Epithelial cell of proximal tubule (primary cell): ENCODE measurements at regions not wholly inside any gene's neighbourhood (a gene's known extent, or its start where the extent isn't known, plus 50 kb on each side); places are given as distances from the start of the nearest gene placed in this dataset.

Experiments
- DNase-seq: peaks from one replicate; pipeline ENCODE4 v3.0.0-alpha.2; 2011; ENCODE audit warnings: low read depth
- H3K4me3 ChIP-seq: 2 replicates; pipeline ENCODE4 v1.5.1; 2011; ENCODE audit warnings: low read depth, mild to moderate bottlenecking, low read length
- TF ChIP-seq, protein P1 (sequence below): conservative IDR thresholded peaks from 2 replicates; pipeline ENCODE4 v1.5.1; 2012; ENCODE audit warnings: low read depth, mild to moderate bottlenecking, low read length

- no peak for DNase-seq
- no peak overlapping the region for H3K4me3 ChIP-seq
- TF ChIP-seq, protein P1, sequence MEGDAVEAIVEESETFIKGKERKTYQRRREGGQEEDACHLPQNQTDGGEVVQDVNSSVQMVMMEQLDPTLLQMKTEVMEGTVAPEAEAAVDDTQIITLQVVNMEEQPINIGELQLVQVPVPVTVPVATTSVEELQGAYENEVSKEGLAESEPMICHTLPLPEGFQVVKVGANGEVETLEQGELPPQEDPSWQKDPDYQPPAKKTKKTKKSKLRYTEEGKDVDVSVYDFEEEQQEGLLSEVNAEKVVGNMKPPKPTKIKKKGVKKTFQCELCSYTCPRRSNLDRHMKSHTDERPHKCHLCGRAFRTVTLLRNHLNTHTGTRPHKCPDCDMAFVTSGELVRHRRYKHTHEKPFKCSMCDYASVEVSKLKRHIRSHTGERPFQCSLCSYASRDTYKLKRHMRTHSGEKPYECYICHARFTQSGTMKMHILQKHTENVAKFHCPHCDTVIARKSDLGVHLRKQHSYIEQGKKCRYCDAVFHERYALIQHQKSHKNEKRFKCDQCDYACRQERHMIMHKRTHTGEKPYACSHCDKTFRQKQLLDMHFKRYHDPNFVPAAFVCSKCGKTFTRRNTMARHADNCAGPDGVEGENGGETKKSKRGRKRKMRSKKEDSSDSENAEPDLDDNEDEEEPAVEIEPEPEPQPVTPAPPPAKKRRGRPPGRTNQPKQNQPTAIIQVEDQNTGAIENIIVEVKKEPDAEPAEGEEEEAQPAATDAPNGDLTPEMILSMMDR: no peak
Observed at GRCh38 chr21:39088031-39088370, 95.2 kb downstream of the PSMG1 start.

DNA sequence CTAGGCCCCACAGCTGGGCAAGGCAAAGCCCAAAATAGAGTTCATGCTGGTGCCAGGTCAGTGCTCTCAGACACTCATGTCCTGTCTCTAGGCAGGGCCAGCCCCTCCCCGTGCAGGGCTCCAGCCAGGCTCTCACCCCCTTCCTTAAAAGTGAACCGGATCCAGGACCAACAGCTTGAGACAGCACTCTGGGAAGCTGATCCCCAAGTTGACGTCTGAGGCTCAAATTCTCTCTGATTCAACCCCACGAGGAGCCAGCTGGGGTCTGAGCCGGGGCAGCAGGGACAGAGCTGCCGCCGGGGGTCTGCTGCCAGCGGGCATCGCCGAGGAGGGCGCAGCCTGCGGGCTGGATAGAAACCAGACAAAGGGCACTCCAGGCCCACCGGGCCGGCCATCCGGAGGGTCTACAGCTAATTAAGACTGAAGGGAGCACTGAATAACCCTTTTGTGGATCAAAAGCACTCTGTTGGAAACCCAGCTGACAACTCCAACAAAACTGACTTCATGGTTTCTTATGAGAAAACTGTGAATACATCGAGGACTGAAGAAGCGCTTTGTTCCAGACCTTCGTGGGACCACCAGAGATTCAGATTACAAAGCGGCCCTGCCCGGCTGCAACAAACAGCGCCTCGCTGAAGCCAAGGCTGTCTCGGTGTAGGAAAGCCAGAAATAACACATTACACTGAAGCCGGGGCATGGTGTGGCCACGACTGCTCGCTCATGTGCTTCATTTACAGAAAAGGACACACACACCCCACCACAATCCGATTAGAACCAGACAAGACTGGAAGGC lies 95.8 kb downstream of the PSMG1 start:
- H3K4me3 ChIP-seq: no peak overlapping the region
- no peak for DNase-seq
- TF ChIP-seq, protein P1: no peak

GRCh38 chr21:39086547-39086946 lies 96.7 kb downstream of the PSMG1 start:
- H3K4me3 ChIP-seq: no peak overlapping the region
- TF ChIP-seq, protein P1: no peak
- DNase-seq: no peak

- no peak for DNase-seq
Observed at GRCh38 chr21:39085843-39086405, 97.3 kb downstream of the PSMG1 start.

GRCh38 chr21:39084979-39085729 lies 98.1 kb downstream of the PSMG1 start:
- no peak overlapping the region for H3K4me3 ChIP-seq
- TF ChIP-seq, protein P1: no peak
- DNase-seq: no peak

More at GRCh38 chr21:39085843-39086405, 97.3 kb downstream of the PSMG1 start:
- TF ChIP-seq, protein P1: no peak
- H3K4me3 ChIP-seq: no peak overlapping the region

DNA sequence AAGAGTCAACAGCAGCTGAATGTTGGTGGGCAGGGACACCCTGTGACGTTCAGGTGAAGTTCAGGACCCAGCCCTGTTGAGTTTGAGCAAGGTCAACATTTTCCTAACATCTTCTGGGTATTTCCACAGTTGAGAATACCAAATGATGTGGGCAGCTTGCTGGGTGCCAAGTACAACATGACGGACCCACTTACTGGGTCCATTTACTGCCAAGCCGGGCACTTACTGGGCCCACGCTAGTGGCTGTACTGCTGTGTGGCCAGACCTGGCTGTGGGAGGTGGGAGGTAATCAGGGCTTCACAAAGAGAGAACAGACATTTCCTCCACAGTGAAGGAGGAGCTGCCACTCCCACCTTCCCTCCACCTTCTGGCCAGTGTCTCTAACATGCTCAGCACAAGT lies 99.2 kb downstream of the PSMG1 start:
- DNase-seq: no peak
- H3K4me3 ChIP-seq: no peak overlapping the region
- TF ChIP-seq, protein P1: no peak
